Heart left ventricle (tissue), 16 donors: ENCODE measurements at regions not wholly inside any gene's neighbourhood (a gene's known extent, or its start where the extent isn't known, plus 50 kb on each side); places are given as distances from the start of the nearest gene placed in this dataset.
"Not testable (repeated sequence)": the region's sequence is repeated elsewhere in the genome, so short reads cannot be mapped to it uniquely, and the experiment has no call there.

ENCODE experiments used
- ATAC-seq, 4 donors: fragments of 200-7000 bp; cut with Tn5 transposase; one replicate each; pipeline ENCODE4 v1.9.1; 2020 to 2022; ENCODE audit warnings: moderate library complexity in 4 of 4, mild to moderate bottlenecking in 3 of 4, moderate number of reproducible peaks in 1 of 4
- DNase-seq, 5 donors: peaks; one replicate each; pipeline ENCODE4 v3.0.0-alpha.2; 2020
- H3K27ac ChIP-seq, 12 donors: fragments of 200-600 bp; sonication (generic) in 4 of 12; one replicate each; pipeline versions ENCODE4 v1.5.0 to v1.8.0; 2016 to 2022; ENCODE audit warnings: mild to moderate bottlenecking in 2 of 12
- H3K27me3 ChIP-seq, 9 donors: fragments of 200-600 bp; sonication (generic) in 2 of 9; one replicate each; pipeline versions ENCODE4 v1.5.1 to v1.8.0; 2016 to 2022; ENCODE audit warnings: mild to moderate bottlenecking in 3 of 9
- H3K36me3 ChIP-seq, 9 donors: fragments of 200-600 bp; sonication (generic) in 2 of 9; one replicate each; pipeline versions ENCODE4 v1.5.0 to v1.8.0; 2018 to 2022; ENCODE audit warnings: mild to moderate bottlenecking in 2 of 9
- H3K4me1 ChIP-seq, 12 donors: fragments of 200-600 bp; sonication (generic) in 4 of 12; one replicate each; pipeline versions ENCODE4 v1.5.0 to v1.8.0; 2016 to 2022; ENCODE audit warnings: mild to moderate bottlenecking in 3 of 12
- H3K4me3 ChIP-seq, 12 donors: fragments of 200-600 bp; sonication (generic) in 4 of 12; one replicate each; pipeline versions ENCODE4 v1.5.0 to v1.8.0; 2017 to 2022; ENCODE audit warnings: mild to moderate bottlenecking in 9 of 12, moderate library complexity in 4 of 12
- H3K9me3 ChIP-seq, 12 donors: fragments of 200-600 bp; sonication (generic) in 4 of 12; one replicate each; pipeline versions ENCODE4 v1.5.0 to v1.8.0; 2016 to 2022; ENCODE audit warnings: mild to moderate bottlenecking in 1 of 12
- POLR2A ChIP-seq, 2 donors: fragments of 450-650 bp; IDR thresholded peaks; one replicate each; pipeline ENCODE4 v1.6.1; 2017; ENCODE audit warnings: antibody characterized with exemption in 2 of 2, mild to moderate bottlenecking in 2 of 2, moderate library complexity in 2 of 2
- WGBS, 4 donors: extraction: QIAGEN DNeasy Blood & Tissue Kit in 2 of 4; methylation state at CpG; one replicate each; pipeline versions ENCODE4 v1.1.5 to v1.1.7; 2013 to 2018; 5-methylcytosine and 5-hydroxymethylcytosine counted together
- intact Hi-C, 10 donors: fragments of 100-400 bp; cut with DNase I; formaldehyde crosslinking; loops; one replicate each; pipeline versions ENCODE4 v1.11.1 to v1.14.2; 2022
- TF ChIP-seq, protein P1 (sequence below), 12 donors: fragments of 200-600 bp; sonication (generic) in 4 of 12; IDR thresholded peaks; one replicate each; pipeline versions ENCODE4 v1.5.0 to v1.8.0; 2018 to 2022; ENCODE audit warnings: antibody characterized with exemption in 12 of 12, mild to moderate bottlenecking in 5 of 12
- donor health status: ischemic (EF 13 %, LVEDD 7.1; RV severe dilation, severe dysfunction).
- donor health status: healthy with polysubstance abuse.
- donor health status: DM: no; HTN: yes; CAD: no.
- donor health status: DM: no; HTN: no; CAD: no.
- donor health status: ischemic (EF 25% LVEDD 6.9; RV normal size, moderate dysfunction).
- donor health status: ischemic (EF 25% LVEDD 5.7; RV mildly dilated, moderate dysfunction).
- donor health status: healthy.
- donor health status: DM: yes; HTN: yes; CAD: no.
- donor health status: ischemic (EF 35%, LVEDD 5.7; RV mildly dilated, moderate dysfunction).
- donor health status: nonischemic (EF 11% LVEDD 7.7; RV severe dilation, severe dysfunction).
- donor health status: DM: yes; HTN: yes; CAD: no.
- donor health status: PGD.
- donor health status: ischemic (EF 29% LVEDD 5.4; RV normal size, mild dysfunction).
- donor health status: nonischemic (EF 23%, LVEDD 6.1; RV moderate dilation, normal function).

DNA sequence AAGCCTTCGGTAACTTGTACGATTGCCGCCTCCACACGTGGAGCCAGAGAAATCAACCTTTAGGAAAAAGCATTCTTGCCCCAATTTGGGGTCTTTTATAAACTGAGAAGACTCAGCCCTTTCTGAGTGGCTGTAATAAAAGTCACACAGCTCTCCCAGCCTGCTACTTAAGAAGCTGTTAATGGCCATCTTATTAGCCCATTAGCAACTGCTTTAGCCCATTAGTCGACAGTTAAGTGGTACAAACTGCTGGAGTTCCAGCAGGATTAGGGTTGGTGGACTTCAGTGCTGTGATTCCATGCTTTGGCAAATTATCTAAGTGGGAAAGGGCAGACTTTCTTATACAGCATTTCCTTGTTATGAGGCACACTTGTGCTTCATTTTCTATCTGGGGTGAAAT lies 461.3 kb downstream of the RPS6KC1 start:
- 76 to 80% (median 78%) methylated on average over 5 of the region's 5 CpGs for whole genome bisulfite sequencing, 4 donors
- ATAC-seq (no peak), DNase-seq (no peak)
- Histone ChIP-seq H3K4me3 (no peak overlapping the region), H3K9me3 (no peaks in the 10 kb centered on the region), H3K4me1 (no peaks in the 10 kb centered on the region), H3K27me3 (no peaks in the 10 kb centered on the region), H3K27ac (no peak overlapping the region), H3K36me3 (no peaks in the 10 kb centered on the region)
- intact Hi-C loops: no loop called here
- TF ChIP-seq, protein P1, sequence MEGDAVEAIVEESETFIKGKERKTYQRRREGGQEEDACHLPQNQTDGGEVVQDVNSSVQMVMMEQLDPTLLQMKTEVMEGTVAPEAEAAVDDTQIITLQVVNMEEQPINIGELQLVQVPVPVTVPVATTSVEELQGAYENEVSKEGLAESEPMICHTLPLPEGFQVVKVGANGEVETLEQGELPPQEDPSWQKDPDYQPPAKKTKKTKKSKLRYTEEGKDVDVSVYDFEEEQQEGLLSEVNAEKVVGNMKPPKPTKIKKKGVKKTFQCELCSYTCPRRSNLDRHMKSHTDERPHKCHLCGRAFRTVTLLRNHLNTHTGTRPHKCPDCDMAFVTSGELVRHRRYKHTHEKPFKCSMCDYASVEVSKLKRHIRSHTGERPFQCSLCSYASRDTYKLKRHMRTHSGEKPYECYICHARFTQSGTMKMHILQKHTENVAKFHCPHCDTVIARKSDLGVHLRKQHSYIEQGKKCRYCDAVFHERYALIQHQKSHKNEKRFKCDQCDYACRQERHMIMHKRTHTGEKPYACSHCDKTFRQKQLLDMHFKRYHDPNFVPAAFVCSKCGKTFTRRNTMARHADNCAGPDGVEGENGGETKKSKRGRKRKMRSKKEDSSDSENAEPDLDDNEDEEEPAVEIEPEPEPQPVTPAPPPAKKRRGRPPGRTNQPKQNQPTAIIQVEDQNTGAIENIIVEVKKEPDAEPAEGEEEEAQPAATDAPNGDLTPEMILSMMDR (IDR thresholded peaks at IDR 0.05): no peak
- no peak for TF ChIP-seq POLR2A (IDR thresholded peaks at IDR 0.05)

DNA sequence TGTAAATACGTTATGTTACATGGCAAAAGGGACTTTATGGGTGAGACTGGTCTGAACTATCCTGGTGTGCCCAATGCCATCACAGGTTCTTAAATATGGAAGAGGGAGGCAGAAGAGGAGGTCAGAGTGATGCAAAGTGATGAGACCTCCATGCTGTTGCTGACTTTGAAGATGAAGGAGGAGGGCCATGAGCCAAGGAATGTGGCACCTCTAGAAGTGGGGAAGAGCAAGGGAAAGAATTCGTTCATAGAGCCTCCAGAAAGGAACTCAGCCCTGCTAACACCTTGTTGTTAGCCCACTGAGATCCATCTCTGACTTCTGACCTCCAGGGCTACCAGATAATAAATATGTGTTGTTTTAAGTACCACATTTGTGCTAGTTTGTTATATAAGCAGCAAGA lies 462.0 kb downstream of the RPS6KC1 start:
- no peaks in the 10 kb centered on the region for H3K36me3 ChIP-seq
- ATAC-seq: no peak
- intact Hi-C loops: no loop called here
- H3K27ac ChIP-seq: no peak overlapping the region
- H3K4me3 ChIP-seq: no peak overlapping the region
- no peak for DNase-seq
- TF ChIP-seq POLR2A (IDR thresholded peaks at IDR 0.05): no peak
- TF ChIP-seq, protein P1 (IDR thresholded peaks at IDR 0.05): no peak
- H3K9me3 ChIP-seq: no peaks in the 10 kb centered on the region
- H3K4me1 ChIP-seq: no peaks in the 10 kb centered on the region
- no peaks in the 10 kb centered on the region for H3K27me3 ChIP-seq
- 66 to 80% (median 72%) methylated on average over 2 of the region's 2 CpGs for WGBS, 4 donors

DNA sequence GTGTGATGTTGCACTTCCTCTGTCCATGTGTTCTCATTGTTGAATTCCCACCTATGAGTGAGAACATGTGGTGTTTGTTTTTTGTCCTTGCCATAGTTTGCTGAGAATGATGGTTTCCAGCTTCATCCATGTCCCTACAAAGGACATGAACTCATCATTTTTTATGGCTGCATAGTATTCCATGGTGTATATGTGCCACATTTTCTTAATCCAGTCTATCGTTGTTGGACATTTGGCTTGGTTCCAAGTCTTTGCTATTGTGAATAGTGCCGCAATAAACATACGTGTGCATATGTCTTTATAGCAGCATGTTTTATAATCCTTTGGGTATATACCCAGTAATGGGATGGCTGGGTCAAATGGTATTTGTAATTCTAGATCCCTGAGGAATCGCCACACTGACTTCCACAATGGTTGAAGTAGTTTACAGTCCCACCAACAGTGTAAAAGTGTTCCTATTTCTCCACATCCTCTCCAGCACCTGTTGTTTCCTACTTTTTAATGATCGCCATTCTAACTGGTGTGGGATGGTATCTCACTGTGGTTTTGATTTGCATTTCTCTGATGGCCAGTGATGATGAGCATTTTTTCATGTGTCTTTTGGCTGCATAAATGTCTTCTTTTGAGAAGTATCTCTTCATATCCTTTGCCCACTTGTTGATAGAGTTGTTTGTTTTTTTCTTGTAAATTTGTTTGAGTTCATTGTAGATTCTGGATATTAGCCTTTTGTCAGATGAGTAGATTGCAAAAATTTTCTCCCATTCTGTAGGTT lies 463.6 kb downstream of the RPS6KC1 start:
- H3K27me3 ChIP-seq, ATAC-seq, H3K4me3 ChIP-seq, intact Hi-C loops, H3K4me1 ChIP-seq, H3K36me3 ChIP-seq, H3K9me3 ChIP-seq, H3K27ac ChIP-seq, DNase-seq: not testable (repeated sequence)
- WGBS, 4 donors: 90 to 95% (median 92%) methylated on average over 5 of the region's 5 CpGs

DNA sequence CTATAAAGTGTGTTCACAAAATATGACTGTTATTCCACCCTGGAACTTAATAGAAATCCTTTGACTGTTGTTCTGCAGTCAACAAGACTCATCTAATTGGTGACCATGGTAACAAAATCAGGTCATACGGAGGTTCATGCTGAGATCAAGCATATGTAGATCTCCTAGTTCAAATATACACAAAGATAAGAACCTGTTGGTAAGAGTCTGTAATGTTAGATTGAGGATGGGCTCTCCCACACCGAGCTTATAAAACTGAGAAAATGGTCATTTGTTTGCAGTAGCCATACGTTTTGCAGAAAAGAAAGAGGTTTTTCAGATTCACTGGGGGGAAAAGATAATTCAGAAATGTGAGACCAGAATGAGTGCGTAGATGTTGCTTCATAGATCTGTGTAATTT lies 468.1 kb downstream of the RPS6KC1 start:
- TF ChIP-seq POLR2A (IDR thresholded peaks at IDR 0.05): no peak
- TF ChIP-seq, protein P1 (IDR thresholded peaks at IDR 0.05): no peak
- no peak for DNase-seq
- H3K9me3 ChIP-seq: peaks cover 0 to 18% (median 9%) of the 10 kb centered on the region in 12 donors
- no peaks in the 10 kb centered on the region for H3K36me3 ChIP-seq
- no peak overlapping the region for H3K27ac ChIP-seq
- ATAC-seq: no peak
- H3K4me3 ChIP-seq: no peak overlapping the region
- WGBS, 4 donors: 41 to 52% (median 45%) methylated on average over 4 of the region's 4 CpGs
- H3K4me1 ChIP-seq: no peaks in the 10 kb centered on the region
- no peaks in the 10 kb centered on the region for H3K27me3 ChIP-seq
- intact Hi-C loops: no loop called here

DNA sequence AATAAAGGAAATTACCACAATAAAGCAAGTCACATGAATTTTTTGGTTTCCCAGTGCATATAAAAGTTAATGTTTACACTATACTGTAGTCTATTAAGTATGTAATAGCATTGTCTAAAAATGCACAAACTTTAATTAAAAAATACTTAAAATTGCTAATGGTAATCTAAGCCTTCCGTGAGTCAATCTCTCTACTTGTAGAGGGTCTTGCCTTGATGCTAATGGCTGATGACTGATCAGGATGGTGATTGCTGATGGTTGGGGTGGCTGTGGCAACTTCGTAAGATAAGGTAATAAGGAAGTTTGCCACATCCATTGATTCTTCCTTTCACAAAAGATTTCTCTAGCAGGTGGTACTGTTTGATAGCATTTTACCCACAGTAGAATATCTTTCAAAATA lies 466.6 kb upstream of the PROX1 start:
- Histone ChIP-seq H3K4me1 (no peaks in the 10 kb centered on the region), H3K27me3 (no peaks in the 10 kb centered on the region), H3K4me3 (no peak overlapping the region), H3K27ac (no peak overlapping the region), H3K9me3 (peaks cover 0 to 18% (median 9%) of the 10 kb centered on the region in 12 donors), H3K36me3 (no peaks in the 10 kb centered on the region)
- WGBS, 4 donors: 85 to 92% (median 88%) methylated on average over 2 of the region's 2 CpGs
- ATAC-seq (no peak), DNase-seq (no peak)
- intact Hi-C loops: loop anchor here in 1 of 10 donors (10.0 kb wide), 1 partner anchor 136 kb away; no protein-coding TSS in a partner anchor
- TF ChIP-seq, protein P1 (IDR thresholded peaks at IDR 0.05): no peak
- no peak for TF ChIP-seq POLR2A (IDR thresholded peaks at IDR 0.05)
